HG03039 (cell line): ENCODE measurements at regions not wholly inside any gene's neighbourhood (a gene's known extent, or its start where the extent isn't known, plus 50 kb on each side); places are given as distances from the start of the nearest gene placed in this dataset.
"Not testable (repeated sequence)": the region's sequence is repeated elsewhere in the genome, so short reads cannot be mapped to it uniquely, and the experiment has no call there.

Source experiments
- ATAC-seq: cut with Tn5 transposase; IDR thresholded peaks from one replicate; pipeline ENCODE4 v1.9.1; 2021; ENCODE audit warnings: mild to moderate bottlenecking, moderate library complexity; ENCODE audit not compliant: unreplicated experiment

DNA sequence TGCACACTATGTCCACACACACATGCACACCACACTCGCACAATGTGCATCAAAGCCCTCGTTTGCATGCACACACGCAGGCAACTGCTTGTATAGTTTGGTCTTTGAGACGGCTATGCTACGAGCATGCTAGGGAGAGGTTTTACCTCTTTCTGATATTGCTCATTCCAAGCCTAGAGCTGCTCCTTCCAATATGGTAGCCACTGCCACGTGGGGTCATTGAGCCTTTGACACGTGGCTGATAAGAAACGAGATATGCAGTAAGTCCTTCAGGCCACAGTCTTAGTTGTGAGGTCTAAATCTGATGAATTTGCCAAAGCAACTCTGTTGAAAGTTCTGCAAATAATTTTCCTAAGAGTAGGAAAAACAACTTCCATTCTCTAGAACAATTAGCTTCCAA lies 204.4 kb downstream of the KLF6 start:
- ATAC-seq: no peak

DNA sequence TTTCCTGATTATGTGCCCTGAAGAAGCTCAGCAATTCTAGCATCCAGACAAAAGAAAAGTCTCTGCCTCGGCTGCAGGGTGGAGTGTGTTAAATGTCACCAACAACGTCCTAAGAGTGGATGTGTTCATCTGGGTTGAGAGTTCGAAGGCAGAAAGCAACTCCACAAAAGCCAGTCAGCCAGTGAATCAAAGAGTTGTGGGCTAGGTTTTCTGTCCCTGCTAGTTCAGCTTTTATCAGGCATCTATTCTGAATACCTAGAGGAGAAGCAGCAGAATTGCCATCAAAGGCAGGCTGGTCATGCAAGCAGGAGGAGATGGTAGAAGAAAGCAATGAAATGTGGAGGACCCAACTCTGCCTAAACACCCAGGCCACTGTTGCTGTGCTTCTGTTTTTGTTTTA lies 205.2 kb downstream of the KLF6 start:
- ATAC-seq: no peak

DNA sequence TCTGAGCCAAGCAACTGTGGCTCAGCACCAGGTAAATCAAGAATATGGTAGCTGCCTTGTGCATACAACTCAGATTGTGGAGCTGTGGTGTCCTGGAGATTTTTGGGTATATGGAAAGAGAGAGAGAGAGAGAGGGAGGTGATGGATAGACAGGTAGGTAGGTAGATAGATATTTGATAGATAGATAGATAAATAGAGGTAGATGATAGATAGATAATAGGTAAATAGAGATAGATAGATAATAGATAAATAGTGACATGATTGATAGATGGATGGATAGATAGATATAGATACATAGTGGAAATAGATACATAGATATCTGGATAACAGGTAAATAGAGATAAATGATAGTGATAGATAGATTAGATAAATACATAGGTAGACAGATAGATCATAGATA lies 206.3 kb downstream of the KLF6 start:
- no peak for ATAC-seq

DNA sequence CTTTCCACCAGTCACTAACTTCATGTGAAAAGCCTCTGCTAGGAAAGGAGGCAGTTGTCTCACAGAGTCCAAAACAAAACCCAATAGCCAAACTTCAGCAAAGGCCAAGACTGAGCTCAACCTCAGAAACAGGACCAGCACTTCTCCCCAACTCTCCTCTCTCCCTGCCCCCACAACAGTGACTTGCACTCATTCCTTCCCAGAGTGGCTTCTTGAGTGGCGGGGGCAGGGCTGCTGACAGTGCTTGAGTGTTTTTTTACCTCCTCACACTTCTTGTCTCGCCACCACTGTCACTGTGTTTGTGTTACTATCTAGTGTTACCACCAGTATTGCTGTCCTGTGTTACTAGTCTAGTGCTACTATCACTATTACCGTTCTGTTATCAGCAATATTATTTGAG lies 206.8 kb downstream of the KLF6 start:
- no peak for ATAC-seq

DNA sequence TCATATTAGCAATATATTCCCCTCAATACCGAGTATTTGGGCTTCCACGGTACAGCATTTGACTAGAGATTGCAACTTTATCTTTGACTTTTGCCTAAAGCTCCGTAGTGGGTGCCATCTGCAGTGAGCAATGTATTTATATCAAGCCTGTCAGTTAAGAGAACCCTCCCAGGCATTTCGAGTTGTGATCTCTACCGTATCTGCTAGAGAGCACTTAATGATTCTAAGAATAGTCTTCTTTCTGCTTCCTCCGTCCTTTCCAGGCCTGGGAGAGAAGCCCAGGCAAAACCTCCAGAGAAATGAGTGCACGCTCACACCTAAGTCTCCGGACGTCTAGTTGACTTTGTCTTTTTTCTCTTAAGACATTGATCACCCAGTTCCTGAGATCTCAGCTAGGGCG lies 210.6 kb downstream of the KLF6 start:
- ATAC-seq: no peak

DNA sequence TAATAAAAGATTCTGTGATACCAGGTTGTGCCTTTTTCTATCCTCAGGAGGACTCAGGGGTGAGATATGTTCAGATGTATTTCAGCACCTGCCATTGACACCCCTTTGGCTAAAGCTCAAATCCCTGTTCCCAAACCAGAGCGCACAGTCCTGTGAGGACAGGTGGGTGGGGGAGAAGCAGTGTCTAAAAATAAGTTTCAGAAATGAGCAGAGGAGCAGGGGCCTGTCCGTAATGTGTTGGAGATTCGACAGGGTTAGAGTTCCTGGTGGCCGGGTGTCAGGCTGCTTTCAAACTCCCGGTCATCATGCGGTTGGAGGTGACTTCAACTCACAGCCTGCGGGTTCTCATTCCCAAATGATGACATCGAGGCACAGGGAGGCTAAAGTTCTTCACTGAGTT lies 211.5 kb downstream of the KLF6 start:
- ATAC-seq: no peak

DNA sequence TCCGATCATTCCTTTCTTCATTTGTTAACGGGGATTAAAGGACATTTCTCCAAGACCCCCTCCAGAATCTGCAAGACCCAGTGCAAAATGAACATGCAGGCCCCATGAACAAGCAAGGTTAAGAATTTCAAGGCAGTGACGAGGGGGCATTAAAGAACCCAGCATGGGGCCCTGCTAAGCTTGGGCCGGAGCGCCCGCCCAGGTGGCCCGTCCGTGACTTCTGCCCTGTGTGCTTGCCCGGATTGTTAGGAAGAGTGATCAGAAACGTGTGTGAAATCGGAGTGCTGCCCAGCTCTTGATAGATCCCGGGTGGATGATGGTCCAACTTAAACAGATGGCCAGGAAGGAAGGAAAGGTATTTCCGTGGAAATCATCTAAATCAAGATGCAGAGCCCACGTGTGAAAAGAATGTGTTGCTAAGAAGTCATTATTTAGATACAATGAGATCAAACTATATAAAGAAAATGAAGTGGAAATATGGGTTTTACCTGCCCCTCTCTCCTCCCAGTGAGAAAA lies 213.6 kb downstream of the KLF6 start:
- no peak for ATAC-seq

DNA sequence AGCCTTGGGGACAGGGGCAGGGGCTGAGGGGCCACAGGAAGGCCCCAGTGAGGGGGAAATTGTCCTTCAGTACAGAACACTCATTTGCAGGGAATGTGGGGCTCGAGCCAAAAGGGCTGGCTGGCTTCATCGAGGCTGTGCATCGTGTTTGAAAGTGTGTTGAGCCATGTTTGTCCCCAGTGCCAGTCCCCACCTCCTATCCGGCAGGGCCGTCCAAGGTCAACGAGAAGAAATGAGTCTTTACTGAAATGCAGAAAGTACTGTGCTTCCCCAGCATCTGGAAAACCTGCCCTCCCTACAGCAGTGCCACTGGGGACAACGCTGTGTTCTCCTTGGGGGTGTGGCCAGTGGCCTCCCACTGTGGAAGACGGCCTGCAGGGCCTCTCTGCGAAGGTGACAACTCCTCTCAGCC lies 214.1 kb downstream of the KLF6 start:
- no peak for ATAC-seq

DNA sequence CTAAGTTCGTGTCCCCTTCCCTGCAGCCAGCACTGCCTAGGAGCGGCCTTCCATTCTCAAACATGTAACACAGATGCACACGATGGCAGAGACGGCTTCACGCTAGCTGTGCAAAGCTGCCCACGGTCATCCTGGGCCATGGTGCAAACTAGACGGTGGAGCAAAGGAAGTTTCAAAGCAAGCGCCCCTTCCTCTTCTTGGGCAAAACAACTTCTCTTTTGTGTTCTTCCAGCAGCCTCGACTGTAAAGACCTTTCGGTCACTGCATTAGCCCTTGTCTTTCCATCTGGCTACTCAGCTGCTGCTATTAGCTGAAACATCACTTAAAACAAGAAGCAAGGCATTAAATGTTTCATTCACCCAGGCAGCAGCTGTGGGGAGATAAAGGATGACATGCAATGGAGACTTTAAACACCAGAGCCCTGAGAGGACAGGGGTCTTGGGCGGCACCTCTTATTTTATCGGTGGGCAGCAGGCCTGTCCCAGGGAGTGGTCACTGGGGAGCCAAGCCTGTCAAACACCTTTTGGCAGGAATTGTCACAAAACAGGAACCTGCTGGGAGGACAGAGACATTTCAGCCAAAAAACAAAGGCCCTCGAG lies 214.8 kb downstream of the KLF6 start:
- no peak for ATAC-seq

DNA sequence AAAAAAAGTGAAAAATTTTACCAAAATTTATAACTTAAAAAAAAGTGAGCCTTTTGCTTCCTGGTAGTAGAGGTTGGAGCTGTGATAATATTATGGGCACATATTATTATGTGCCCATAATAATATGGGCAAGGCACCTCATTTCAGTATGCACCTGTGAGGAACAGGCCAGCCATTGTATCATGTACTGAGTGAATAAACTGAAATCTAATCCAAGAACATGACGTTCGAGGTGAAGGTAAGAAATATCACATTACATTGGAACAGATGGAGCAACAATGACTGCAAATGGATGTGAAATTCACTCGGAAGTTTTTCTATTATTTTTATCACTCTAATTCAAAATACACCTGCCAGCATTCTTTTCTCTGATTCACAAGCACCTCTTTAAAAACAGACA lies 216.0 kb downstream of the KLF6 start:
- ATAC-seq: no peak

DNA sequence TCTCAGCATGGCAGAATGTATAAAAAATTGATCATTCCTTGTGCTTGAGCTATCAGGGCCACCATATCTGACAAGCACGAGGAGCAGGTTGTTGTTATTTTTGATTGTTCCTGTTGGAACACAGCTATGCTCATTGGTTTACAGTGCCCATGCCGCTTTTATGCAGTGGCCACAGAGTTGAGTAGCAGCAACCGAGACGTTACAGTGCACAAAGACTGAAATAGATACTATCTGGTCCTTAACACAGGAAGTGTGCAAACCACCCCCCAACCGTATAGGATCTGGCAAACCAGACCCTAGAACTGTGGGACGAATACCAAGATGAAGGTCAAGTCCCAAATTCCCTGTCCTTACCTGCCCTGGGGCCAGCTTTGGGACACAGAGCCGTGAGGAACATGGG lies 216.6 kb downstream of the KLF6 start:
- ATAC-seq: no peak

DNA sequence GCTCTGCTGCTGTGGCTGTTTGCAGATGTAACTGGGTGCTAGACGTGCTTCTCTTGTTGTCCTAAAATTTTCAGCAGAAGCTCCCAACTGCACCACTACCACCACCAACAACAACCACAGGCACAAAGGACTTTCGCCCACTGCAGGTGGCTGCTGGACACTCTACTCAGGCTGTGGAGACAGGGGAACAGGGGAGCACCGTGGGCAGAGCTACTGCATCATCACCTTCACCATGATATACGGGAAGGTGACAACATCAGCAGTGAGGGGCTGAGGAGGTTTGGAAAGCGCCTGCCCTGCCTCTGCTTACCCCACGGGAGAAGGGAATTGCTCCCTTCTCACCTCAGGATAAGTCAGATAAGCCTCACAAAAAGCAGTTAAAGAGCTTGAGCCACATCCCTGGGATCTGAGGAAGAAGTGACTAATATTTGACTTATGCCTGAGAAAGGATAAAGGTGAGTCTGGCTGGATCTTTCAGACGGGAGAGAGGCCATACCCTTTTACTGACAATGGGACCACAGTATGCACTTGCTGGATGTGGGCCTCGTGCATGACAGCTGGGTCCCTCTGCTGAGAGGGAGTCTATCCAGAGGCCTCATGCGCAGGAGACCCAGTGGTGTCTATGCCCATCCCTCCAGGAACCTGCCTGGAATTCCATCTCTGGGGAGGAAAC lies 217.6 kb downstream of the KLF6 start:
- ATAC-seq: no peak

DNA sequence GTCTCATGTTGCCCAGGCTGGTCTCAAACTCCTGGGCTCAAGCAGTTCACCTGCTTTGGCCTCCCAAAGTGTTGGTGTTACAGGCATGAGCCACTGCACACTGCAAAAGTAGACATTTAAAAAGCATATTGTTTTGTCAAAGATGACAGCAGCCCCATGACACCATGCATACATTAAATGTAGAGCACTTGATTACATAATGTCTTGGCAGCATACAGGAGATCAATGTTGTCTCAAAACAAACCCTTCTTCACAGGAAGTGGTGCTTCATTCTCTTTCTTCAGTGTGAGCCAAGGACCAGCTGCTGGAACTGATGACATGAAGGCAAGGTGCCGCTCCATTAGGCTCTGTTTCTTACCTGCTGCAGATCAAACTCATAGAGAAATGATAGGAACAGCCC lies 218.4 kb downstream of the KLF6 start:
- ATAC-seq: no peak

DNA sequence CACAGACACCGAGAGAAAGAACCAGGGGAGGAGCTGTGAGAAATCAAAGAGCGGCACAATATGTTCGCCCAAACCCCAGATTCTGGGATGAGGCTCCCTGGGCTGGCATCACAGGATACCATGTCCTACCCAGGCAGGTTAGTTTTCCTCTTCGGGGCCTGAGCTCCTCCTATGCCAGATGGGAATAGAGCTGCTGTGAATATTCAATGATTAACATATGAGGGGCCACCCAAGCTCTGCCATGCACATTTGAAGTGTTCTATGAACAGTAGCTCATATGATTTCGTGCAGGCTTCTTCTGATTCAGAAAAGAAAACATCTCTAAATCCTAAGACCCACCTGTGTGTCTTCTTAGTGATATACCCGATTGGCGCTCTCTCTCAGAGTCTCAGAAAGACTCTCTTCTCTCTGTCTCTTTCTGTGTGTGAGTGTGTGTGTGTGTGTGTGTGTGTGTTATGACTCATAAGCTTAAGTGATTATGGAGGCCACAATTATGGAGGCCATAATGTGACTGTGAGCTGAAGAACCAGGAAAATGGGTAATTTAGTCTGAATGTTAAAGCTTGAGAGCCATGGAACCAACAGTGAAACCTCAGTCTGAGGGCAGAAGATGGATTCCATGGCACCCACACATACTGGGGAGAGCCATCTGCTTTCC lies 220.5 kb downstream of the KLF6 start:
- ATAC-seq: no peak

DNA sequence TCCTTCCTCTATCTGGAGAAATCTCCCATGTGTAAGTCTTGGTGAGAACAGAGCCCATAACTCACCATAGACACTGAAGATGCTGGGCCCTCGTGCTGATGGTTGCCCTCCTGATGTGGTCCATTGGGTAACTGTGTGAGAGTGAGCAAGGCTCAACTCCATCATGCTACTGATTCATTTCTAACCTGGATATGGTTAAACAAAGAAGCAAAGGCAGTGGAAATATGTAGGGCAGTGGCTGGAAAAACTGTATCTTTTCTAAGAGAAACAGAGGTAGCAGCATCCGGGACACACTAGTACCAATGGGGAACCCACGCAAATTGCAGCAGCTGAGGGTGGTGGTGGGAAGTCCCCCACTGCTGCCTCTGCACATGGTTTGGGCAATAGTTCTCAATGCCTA lies 221.7 kb downstream of the KLF6 start:
- no peak for ATAC-seq

DNA sequence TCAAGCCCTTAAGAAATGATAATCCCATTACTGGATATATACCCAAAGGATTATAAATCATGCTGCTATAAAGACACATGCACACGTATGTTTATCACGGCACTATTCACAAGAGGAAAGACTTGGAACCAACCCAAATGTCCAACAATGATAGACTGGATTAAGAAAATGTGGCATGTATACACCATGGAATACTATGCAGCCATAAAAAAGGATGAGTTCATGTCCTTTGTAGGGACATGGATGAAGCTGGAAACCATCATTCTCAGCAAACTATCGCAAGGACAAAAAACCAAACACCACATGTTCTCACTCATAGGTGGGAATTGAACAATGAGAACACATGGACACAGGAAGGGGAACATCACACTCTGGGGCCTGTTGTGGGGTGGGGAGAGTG lies 224.4 kb downstream of the KLF6 start:
- ATAC-seq: not testable (repeated sequence)

DNA sequence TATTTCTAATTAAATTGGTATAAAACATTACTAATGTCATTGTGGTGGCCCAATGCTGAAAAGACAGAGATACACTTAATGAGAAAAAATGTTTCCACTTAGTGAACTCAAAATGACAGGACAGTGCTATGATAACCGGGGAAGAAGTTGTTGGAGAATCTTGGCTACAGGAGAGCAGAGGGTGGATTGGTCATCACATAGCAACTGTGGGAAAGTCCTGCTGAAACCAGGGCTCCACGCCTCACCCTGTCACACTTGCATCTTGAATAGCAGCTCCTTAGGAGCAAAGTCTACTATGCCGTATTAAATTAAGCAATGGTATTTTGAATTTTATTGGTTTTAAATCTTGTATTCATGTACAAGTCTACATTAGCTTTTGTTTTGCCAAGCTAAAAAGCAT lies 225.5 kb downstream of the KLF6 start:
- no peak for ATAC-seq

DNA sequence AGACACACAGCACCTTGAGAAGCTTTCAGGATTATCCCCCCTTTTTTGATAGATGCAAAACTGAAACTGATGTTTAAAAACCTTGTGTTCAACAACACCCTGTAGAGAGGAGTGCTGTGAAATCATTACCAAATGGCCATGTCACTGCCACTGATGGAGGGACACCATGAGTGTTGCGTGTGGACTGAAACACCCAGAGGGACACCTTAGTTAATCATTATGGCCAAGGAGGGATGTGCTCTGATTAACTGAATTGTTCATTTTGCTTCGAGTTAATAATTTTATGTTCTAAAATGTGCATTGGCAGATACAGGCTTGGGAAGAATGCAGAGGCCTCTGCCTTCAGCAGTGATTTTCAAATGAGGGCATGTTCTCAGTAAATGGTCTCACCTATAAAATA lies 226.0 kb downstream of the KLF6 start:
- no peak for ATAC-seq

DNA sequence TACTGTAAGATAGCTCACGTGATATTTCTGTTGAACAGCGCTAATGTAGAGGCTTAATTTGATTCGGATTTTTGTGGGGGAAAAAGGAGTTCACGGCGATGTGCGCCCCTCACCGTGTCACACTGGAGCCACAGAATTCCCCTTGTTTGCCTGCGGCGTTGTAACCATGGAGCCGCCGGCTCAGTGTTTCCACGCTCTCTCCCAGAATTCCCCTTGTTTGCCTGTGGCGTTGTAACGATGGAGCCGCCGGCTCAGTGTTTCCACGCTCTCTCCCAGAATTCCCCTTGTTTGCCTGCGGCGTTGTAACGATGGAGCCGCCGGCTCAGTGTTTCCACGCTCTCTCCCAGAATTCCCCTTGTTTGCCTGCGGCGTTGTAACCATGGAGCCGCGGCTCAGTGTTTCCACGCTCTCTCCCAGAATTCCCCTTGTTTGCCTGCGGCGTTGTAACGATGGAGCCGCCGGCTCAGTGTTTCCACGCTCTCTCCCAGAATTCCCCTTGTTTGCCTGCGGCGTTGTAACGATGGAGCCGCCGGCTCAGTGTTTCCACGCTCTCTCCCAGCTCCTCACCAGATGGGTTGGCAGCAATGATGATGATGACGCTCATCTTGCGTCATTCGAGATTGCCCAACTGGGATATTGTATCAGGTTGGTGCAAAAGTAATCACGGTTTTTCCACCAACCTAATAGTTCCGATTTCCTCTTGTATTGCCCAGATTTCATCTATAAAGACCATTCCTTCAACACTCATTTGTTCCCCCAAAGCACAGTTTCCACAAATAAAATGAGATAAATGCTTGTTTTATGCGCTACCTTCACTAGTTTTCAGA lies 228.6 kb downstream of the KLF6 start:
- not testable (repeated sequence) for ATAC-seq

DNA sequence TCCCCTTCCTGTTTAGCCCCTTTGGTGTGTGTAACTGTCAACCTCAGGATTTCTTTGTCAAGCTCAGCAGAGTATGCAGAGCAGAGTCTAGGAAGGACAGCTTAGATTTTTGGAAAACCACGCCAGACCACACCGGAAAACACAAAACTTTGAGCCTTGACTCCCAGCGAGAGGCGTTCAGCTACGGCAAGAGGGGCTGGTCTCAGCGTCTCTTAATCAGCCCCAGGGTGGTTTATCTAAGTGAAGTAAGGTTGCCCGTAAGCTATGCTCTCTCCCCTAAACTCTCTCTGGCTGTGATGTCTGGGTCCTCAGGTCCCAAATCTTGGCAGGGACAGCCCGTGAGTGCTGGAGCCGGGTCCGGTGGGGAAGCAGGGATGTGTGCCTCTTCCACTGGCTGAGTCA lies 230.9 kb downstream of the KLF6 start:
- ATAC-seq: no peak

DNA sequence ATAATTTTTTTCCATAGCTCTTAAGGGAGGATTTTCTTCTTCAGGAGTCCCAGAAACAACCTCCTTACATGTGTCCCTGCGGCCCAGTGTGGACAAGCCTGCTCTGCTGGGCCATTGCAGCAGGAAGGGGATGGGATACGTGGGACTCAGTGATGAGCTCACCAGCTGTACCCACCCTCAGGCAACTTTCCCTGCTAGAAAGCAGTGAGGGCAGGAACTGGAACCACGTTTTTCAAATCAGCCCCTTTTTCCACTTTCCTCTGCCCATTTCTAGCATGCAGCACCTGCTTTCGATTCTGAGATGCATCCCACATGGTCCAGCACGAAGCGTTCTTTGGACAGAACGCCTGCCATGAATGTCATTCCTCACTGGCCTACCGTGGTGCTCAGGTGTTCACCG lies 232.7 kb downstream of the KLF6 start:
- no peak for ATAC-seq

DNA sequence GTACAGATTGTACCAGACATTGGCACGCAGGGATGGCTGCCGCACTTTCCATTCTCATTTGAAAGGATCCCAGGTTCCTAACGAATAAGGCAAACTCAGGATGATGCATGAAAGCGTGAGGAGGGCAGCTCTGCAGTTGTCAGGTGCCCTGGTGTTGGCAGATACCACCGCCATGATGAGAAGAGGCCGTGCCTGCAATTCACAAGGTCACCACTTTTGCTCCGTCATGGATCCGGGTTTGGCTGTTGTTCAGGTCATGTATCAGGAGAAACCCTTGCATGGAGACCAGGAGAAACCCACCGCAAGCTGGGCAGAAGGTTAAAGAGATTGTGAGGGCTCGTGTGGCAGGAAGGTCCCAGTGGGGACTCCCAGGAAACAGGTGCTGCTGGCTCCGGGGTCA lies 233.2 kb downstream of the KLF6 start:
- ATAC-seq: no peak
